HEK293 (cell line): ENCODE measurements at regions not wholly inside any gene's neighbourhood (a gene's known extent, or its start where the extent isn't known, plus 50 kb on each side); places are given as distances from the start of the nearest gene placed in this dataset.

Experiments used
- REPIN1 ChIP-seq: fragments of 450-650 bp; formaldehyde crosslinking; IDR thresholded peaks from 2 replicates; pipeline ENCODE4 v1.5.1; 2017; ENCODE audit warnings: missing biosample characterization, missing genetic modification characterization, low read depth
- ZFP3 ChIP-seq: fragments of 450-650 bp; formaldehyde crosslinking; IDR thresholded peaks from 2 replicates; pipeline ENCODE4 v1.5.1; 2016; ENCODE audit warnings: low read depth, missing biosample characterization, missing genetic modification characterization
- ZNF10 ChIP-seq: fragments of 450-650 bp; formaldehyde crosslinking; IDR thresholded peaks from 2 replicates; pipeline ENCODE4 v1.5.1; 2017; ENCODE audit warnings: missing biosample characterization, missing genetic modification characterization
- ZNF138 ChIP-seq: fragments of 450-650 bp; formaldehyde crosslinking; IDR thresholded peaks from 2 replicates; pipeline ENCODE4 v1.5.1; 2016; ENCODE audit warnings: missing biosample characterization, missing genetic modification characterization, borderline replicate concordance
- ZNF23 ChIP-seq: fragments of 450-650 bp; formaldehyde crosslinking; IDR thresholded peaks from 2 replicates; pipeline ENCODE4 v1.5.1; 2016; ENCODE audit warnings: missing biosample characterization, missing genetic modification characterization, borderline replicate concordance
- ZNF274 ChIP-seq, 2 experiments: fragments of 200-500 bp in 1 of 2; fragments of 450-650 bp in 1 of 2; sonication (Bioruptor generic) in 1 of 2; formaldehyde crosslinking in 1 of 2; IDR thresholded peaks; 2 replicates each; pipeline versions ENCODE4 v1.5.1 to v1.6.1; 2014 to 2016; ENCODE audit warnings: borderline replicate concordance in 1 of 2, inconsistent platforms in 1 of 2, low read length in 1 of 2, missing biosample characterization in 1 of 2, missing genetic modification characterization in 1 of 2
- ZNF624 ChIP-seq: fragments of 450-650 bp; formaldehyde crosslinking; IDR thresholded peaks from 2 replicates; pipeline ENCODE4 v1.5.1; 2017; ENCODE audit warnings: missing biosample characterization, missing genetic modification characterization
- TF ChIP-seq, protein P1 (sequence below): fragments of 450-650 bp; formaldehyde crosslinking; IDR thresholded peaks from 2 replicates; pipeline ENCODE4 v1.5.1; 2016; ENCODE audit warnings: missing biosample characterization, missing genetic modification characterization
- TF ChIP-seq, protein P2 (sequence below): fragments of 450-650 bp; formaldehyde crosslinking; IDR thresholded peaks from 2 replicates; pipeline ENCODE4 v1.5.1; 2016; ENCODE audit warnings: missing biosample characterization, missing genetic modification characterization
- TF ChIP-seq, protein P3 (sequence below): sonication (generic); formaldehyde crosslinking; IDR thresholded peaks from 2 replicates; pipeline ENCODE4 v1.8.1; 2022; ENCODE audit warnings: mild to moderate bottlenecking, moderate library complexity, missing genetic modification reagents
- TF ChIP-seq, protein P4 (sequence below): fragments of 450-650 bp; formaldehyde crosslinking; IDR thresholded peaks from 2 replicates; pipeline ENCODE4 v1.5.1; 2017; ENCODE audit warnings: missing biosample characterization, missing genetic modification characterization
- TF ChIP-seq, protein P5 (sequence below): fragments of 450-650 bp; formaldehyde crosslinking; IDR thresholded peaks from 2 replicates; pipeline ENCODE4 v1.5.1; 2017; ENCODE audit warnings: missing biosample characterization, missing genetic modification characterization
- TF ChIP-seq, protein P6 (sequence below): fragments of 450-650 bp; formaldehyde crosslinking; IDR thresholded peaks from 2 replicates; pipeline ENCODE4 v1.5.1; 2016; ENCODE audit warnings: missing biosample characterization, missing genetic modification characterization

DNA sequence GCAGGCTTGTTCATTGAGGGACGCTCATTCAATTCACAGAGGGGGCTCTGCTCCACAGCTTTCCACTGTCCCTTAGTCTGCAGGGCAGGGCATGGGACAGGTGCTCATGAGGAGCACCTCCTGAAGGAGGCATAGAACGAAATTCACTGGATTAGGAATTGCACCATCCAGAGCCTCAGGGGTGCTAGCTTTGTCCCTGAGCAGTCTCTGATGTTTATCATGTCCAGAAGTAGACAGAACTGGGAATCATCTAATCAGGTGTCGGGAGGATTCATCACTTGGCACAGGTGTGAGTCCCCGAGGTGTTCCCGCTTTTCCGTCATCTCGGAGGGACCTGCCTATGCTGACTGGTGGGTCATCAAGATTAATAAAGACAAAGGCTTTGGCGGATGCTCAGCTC is 321.4 kb downstream of the AJAP1 start:
- TF ChIP-seq, protein P1, sequence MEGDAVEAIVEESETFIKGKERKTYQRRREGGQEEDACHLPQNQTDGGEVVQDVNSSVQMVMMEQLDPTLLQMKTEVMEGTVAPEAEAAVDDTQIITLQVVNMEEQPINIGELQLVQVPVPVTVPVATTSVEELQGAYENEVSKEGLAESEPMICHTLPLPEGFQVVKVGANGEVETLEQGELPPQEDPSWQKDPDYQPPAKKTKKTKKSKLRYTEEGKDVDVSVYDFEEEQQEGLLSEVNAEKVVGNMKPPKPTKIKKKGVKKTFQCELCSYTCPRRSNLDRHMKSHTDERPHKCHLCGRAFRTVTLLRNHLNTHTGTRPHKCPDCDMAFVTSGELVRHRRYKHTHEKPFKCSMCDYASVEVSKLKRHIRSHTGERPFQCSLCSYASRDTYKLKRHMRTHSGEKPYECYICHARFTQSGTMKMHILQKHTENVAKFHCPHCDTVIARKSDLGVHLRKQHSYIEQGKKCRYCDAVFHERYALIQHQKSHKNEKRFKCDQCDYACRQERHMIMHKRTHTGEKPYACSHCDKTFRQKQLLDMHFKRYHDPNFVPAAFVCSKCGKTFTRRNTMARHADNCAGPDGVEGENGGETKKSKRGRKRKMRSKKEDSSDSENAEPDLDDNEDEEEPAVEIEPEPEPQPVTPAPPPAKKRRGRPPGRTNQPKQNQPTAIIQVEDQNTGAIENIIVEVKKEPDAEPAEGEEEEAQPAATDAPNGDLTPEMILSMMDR (tag by site-specific recombination), result no peak
- TF ChIP-seq ZNF138 (tag by site-specific recombination) (no peak), ZFP3 (no peak), ZNF624 (tag by site-specific recombination) (no peak), ZNF10 (tag by site-specific recombination) (no peak), ZNF23 (tag by site-specific recombination) (no peak), REPIN1 (tag by site-specific recombination) (no peak), ZNF274 (IDR thresholded peaks at IDR 0.05; ENCODE audit: low read length) (no peak), ZNF274 (tag by site-specific recombination; IDR thresholded peaks at IDR 0.05; ENCODE audit: borderline replicate concordance) (no peak)
- TF ChIP-seq, protein P2, sequence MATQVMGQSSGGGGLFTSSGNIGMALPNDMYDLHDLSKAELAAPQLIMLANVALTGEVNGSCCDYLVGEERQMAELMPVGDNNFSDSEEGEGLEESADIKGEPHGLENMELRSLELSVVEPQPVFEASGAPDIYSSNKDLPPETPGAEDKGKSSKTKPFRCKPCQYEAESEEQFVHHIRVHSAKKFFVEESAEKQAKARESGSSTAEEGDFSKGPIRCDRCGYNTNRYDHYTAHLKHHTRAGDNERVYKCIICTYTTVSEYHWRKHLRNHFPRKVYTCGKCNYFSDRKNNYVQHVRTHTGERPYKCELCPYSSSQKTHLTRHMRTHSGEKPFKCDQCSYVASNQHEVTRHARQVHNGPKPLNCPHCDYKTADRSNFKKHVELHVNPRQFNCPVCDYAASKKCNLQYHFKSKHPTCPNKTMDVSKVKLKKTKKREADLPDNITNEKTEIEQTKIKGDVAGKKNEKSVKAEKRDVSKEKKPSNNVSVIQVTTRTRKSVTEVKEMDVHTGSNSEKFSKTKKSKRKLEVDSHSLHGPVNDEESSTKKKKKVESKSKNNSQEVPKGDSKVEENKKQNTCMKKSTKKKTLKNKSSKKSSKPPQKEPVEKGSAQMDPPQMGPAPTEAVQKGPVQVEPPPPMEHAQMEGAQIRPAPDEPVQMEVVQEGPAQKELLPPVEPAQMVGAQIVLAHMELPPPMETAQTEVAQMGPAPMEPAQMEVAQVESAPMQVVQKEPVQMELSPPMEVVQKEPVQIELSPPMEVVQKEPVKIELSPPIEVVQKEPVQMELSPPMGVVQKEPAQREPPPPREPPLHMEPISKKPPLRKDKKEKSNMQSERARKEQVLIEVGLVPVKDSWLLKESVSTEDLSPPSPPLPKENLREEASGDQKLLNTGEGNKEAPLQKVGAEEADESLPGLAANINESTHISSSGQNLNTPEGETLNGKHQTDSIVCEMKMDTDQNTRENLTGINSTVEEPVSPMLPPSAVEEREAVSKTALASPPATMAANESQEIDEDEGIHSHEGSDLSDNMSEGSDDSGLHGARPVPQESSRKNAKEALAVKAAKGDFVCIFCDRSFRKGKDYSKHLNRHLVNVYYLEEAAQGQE (tag by site-specific recombination), result no peak
- TF ChIP-seq, protein P3, sequence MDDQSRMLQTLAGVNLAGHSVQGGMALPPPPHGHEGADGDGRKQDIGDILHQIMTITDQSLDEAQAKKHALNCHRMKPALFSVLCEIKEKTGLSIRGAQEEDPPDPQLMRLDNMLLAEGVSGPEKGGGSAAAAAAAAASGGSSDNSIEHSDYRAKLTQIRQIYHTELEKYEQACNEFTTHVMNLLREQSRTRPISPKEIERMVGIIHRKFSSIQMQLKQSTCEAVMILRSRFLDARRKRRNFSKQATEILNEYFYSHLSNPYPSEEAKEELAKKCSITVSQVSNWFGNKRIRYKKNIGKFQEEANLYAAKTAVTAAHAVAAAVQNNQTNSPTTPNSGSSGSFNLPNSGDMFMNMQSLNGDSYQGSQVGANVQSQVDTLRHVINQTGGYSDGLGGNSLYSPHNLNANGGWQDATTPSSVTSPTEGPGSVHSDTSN (CRISPR knock-in tag), result no peak
- TF ChIP-seq, protein P4, sequence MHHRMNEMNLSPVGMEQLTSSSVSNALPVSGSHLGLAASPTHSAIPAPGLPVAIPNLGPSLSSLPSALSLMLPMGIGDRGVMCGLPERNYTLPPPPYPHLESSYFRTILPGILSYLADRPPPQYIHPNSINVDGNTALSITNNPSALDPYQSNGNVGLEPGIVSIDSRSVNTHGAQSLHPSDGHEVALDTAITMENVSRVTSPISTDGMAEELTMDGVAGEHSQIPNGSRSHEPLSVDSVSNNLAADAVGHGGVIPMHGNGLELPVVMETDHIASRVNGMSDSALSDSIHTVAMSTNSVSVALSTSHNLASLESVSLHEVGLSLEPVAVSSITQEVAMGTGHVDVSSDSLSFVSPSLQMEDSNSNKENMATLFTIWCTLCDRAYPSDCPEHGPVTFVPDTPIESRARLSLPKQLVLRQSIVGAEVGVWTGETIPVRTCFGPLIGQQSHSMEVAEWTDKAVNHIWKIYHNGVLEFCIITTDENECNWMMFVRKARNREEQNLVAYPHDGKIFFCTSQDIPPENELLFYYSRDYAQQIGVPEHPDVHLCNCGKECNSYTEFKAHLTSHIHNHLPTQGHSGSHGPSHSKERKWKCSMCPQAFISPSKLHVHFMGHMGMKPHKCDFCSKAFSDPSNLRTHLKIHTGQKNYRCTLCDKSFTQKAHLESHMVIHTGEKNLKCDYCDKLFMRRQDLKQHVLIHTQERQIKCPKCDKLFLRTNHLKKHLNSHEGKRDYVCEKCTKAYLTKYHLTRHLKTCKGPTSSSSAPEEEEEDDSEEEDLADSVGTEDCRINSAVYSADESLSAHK (tag by site-specific recombination), result no peak
- TF ChIP-seq, protein P5, sequence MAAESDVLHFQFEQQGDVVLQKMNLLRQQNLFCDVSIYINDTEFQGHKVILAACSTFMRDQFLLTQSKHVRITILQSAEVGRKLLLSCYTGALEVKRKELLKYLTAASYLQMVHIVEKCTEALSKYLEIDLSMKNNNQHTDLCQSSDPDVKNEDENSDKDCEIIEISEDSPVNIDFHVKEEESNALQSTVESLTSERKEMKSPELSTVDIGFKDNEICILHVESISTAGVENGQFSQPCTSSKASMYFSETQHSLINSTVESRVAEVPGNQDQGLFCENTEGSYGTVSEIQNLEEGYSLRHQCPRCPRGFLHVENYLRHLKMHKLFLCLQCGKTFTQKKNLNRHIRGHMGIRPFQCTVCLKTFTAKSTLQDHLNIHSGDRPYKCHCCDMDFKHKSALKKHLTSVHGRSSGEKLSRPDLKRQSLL (tag by site-specific recombination), result no peak
- TF ChIP-seq, protein P6, sequence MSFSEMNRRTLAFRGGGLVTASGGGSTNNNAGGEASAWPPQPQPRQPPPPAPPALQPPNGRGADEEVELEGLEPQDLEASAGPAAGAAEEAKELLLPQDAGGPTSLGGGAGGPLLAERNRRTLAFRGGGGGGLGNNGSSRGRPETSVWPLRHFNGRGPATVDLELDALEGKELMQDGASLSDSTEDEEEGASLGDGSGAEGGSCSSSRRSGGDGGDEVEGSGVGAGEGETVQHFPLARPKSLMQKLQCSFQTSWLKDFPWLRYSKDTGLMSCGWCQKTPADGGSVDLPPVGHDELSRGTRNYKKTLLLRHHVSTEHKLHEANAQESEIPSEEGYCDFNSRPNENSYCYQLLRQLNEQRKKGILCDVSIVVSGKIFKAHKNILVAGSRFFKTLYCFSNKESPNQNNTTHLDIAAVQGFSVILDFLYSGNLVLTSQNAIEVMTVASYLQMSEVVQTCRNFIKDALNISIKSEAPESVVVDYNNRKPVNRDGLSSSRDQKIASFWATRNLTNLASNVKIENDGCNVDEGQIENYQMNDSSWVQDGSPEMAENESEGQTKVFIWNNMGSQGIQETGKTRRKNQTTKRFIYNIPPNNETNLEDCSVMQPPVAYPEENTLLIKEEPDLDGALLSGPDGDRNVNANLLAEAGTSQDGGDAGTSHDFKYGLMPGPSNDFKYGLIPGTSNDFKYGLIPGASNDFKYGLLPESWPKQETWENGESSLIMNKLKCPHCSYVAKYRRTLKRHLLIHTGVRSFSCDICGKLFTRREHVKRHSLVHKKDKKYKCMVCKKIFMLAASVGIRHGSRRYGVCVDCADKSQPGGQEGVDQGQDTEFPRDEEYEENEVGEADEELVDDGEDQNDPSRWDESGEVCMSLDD (tag by site-specific recombination), result no peak
